ENCODE measurements at regions not wholly inside any gene's neighbourhood (a gene's known extent, or its start where the extent isn't known, plus 50 kb on each side); places are given as distances from the start of the nearest gene placed in this dataset.

GRCh38 chr2:190809139-190809764 lies 71.4 kb upstream of the GLS start:
- no peak for DNase-seq (ENCODE audit: low read depth in 2 of 2)

- DNase-seq (ENCODE audit: low read depth in 2 of 2), result no peak
Measured at GRCh38 chr2:190809876-190810525, 70.6 kb upstream of the GLS start.

- no peak for DNase-seq (ENCODE audit: low read depth in 2 of 2)
Measured at GRCh38 chr2:190810981-190811587, 69.5 kb upstream of the GLS start.

- DNase-seq (ENCODE audit: low read depth in 2 of 2), result no peak
Measured at GRCh38 chr2:190811811-190812210, 68.8 kb upstream of the GLS start.

GRCh38 chr2:190812506-190813294 lies 67.9 kb upstream of the GLS start:
- DNase-seq (ENCODE audit: low read depth in 2 of 2), result no peak

GRCh38 chr2:190815226-190815625 lies 65.4 kb upstream of the GLS start:
- no peak for DNase-seq (ENCODE audit: low read depth in 2 of 2)

- DNase-seq (ENCODE audit: low read depth in 2 of 2), result no peak
Measured at GRCh38 chr2:190817082-190817481, 63.5 kb upstream of the GLS start.

GRCh38 chr2:190819840-190820301 lies 60.8 kb upstream of the GLS start:
- no peak for DNase-seq (ENCODE audit: low read depth in 2 of 2)

GRCh38 chr2:190820416-190820815 lies 60.2 kb upstream of the GLS start:
- DNase-seq (ENCODE audit: low read depth in 2 of 2), result no peak

- no peak for DNase-seq (ENCODE audit: low read depth in 2 of 2)
Measured at GRCh38 chr2:190822043-190822442, 58.6 kb upstream of the GLS start.

GRCh38 chr2:190827720-190828119 lies 52.9 kb upstream of the GLS start:
- DNase-seq (ENCODE audit: low read depth in 2 of 2), result no peak

GRCh38 chr2:190829642-190830041 lies 51.0 kb upstream of the GLS start:
- no peak for DNase-seq (ENCODE audit: low read depth in 2 of 2)
